ENCODE measurements at regions not wholly inside any gene's neighbourhood (a gene's known extent, or its start where the extent isn't known, plus 50 kb on each side); places are given as distances from the start of the nearest gene placed in this dataset.

DNA sequence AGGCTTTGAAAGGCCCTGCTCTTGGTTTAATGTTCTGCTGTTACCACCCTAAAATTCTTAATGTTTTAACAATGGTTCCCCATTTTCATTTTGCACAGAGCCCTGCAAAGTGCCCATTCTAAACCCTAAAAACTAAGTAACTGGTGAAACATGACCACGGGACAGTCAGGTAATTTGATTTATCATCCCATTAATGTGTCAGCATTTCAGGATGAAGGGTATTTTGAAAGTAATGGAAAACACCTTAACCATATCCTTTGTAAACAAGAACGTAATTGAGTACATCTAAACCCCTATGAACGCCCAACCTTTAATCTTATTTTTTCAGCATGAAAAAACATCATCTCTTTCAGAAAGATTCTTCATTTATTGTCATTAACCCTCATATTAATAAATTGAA, 164.9 kb upstream of the IL12A start:
- no peaks in the 10 kb centered on the region for H3K27me3 ChIP-seq (ENCODE audit: low read depth)
- H3K9me3 ChIP-seq (replicated peaks), result no peaks in the 10 kb centered on the region
- TF ChIP-seq, protein P1, sequence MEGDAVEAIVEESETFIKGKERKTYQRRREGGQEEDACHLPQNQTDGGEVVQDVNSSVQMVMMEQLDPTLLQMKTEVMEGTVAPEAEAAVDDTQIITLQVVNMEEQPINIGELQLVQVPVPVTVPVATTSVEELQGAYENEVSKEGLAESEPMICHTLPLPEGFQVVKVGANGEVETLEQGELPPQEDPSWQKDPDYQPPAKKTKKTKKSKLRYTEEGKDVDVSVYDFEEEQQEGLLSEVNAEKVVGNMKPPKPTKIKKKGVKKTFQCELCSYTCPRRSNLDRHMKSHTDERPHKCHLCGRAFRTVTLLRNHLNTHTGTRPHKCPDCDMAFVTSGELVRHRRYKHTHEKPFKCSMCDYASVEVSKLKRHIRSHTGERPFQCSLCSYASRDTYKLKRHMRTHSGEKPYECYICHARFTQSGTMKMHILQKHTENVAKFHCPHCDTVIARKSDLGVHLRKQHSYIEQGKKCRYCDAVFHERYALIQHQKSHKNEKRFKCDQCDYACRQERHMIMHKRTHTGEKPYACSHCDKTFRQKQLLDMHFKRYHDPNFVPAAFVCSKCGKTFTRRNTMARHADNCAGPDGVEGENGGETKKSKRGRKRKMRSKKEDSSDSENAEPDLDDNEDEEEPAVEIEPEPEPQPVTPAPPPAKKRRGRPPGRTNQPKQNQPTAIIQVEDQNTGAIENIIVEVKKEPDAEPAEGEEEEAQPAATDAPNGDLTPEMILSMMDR (IDR thresholded peaks at IDR 0.05; ENCODE audit: borderline replicate concordance), result no peak
- H3K4me1 ChIP-seq, result peaks cover 40% of the 10 kb centered on the region
- no peak overlapping the region for H3K4me3 ChIP-seq
- no peak for DNase-seq
- intact Hi-C loops (cut with micrococcal nuclease), result loop anchor here (5.0 kb wide), 1 partner anchor 179 kb away; no protein-coding TSS in a partner anchor
- H3K27ac ChIP-seq (replicated peaks), result peak overlapping the region; percentile 29
- no peaks in the 10 kb centered on the region for H3K36me3 ChIP-seq

DNA sequence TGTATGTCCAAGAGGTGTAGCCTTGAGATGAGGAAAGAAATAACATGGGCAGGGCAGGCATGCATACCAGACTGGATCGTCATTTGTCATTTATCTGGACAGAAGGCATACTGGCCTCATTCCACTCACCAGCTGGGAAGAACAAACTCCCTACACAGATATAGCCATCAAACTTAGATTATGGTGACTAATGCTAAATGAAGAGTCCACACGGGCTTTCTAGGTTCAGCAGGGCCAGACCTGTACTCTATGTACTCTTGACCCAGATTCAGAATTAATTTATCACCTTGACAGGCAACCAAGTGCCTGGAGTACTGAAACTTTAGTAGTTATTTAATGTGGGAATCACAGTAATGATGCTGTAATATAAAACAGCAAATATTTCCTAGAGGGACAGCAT, 164.3 kb upstream of the IL12A start:
- intact Hi-C loops (cut with micrococcal nuclease), result loop anchor here (5.0 kb wide), 1 partner anchor 178 kb away; no protein-coding TSS in a partner anchor
- Histone ChIP-seq H3K9me3 (replicated peaks) (no peaks in the 10 kb centered on the region), H3K4me3 (no peak overlapping the region), H3K4me1 (peaks cover 40% of the 10 kb centered on the region), H3K36me3 (no peaks in the 10 kb centered on the region), H3K27ac (replicated peaks) (peak overlapping the region; percentile 29), H3K27me3 (ENCODE audit: low read depth) (no peaks in the 10 kb centered on the region)
- no peak for DNase-seq
- TF ChIP-seq, protein P1 (IDR thresholded peaks at IDR 0.05; ENCODE audit: borderline replicate concordance), result no peak

DNA sequence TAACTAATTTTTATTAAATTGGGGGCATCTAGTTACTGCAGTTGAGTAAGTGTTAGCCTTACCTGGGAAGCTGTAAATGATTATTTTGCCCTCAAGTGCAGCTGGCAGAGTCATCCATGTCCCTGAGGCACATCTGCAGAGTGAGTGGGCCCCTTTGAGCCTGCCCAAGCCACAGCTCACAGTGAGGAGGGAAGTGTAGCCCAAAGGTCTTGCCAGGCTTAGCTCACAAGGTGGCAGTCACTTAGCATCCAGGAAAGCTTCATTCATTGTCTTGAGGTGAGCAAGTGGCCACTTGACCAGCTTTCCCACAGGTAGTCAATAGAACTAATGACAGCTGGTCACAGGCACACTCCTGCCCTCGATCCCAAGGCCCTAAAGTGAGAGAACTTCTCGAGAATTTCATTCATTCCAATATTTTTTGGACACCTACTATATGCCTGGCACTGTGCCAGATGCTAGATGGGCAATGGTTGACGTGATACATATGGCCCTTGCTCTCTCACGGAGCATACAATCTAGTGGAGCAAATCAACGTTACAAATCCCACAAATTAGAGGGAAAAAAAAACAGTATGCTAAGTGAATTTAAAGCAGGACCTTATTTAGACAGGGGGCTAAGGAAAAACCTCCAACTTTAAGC, 163.3 kb upstream of the IL12A start:
- intact Hi-C loops (cut with micrococcal nuclease), result loop anchor here (5.0 kb wide), 1 partner anchor 167 kb away; no protein-coding TSS in a partner anchor
- Histone ChIP-seq H3K36me3 (no peaks in the 10 kb centered on the region), H3K9me3 (replicated peaks) (no peaks in the 10 kb centered on the region), H3K27me3 (ENCODE audit: low read depth) (no peaks in the 10 kb centered on the region), H3K4me1 (peaks cover 45% of the 10 kb centered on the region), H3K27ac (replicated peaks) (peak overlapping the region; percentile 29), H3K4me3 (no peak overlapping the region)
- no peak for DNase-seq
- TF ChIP-seq, protein P1 (IDR thresholded peaks at IDR 0.05; ENCODE audit: borderline replicate concordance), result no peak

DNA sequence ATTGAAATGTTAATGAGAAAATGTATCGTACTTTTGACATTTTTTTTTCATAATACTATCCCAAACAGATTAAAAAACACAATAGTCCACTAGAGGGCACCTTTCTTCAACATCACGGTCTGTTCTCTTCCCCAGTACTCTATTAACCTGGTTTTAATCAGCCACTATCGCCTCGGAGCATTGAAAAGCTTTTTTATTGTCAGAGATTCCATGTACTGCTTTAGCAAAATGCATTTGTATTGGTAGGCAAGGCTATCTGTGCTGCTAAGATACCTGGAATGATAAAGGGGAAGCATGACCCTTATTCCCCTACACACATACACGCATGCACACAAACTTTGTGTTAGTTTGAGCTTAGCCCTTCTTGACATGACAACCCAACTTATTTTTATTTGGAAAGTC, 160.1 kb upstream of the IL12A start:
- DNase-seq, result no peak
- TF ChIP-seq, protein P1 (IDR thresholded peaks at IDR 0.05; ENCODE audit: borderline replicate concordance), result peak; percentile 70
- no peak overlapping the region for H3K4me3 ChIP-seq
- H3K27ac ChIP-seq (replicated peaks), result peak overlapping the region; percentile 70
- intact Hi-C loops (cut with micrococcal nuclease), result loop anchor here (5.0 kb wide), 1 partner anchor 164 kb away; no protein-coding TSS in a partner anchor
- H3K27me3 ChIP-seq (ENCODE audit: low read depth), result no peaks in the 10 kb centered on the region
- H3K36me3 ChIP-seq, result no peaks in the 10 kb centered on the region
- H3K9me3 ChIP-seq (replicated peaks), result no peaks in the 10 kb centered on the region
- peaks cover 50% of the 10 kb centered on the region for H3K4me1 ChIP-seq

DNA sequence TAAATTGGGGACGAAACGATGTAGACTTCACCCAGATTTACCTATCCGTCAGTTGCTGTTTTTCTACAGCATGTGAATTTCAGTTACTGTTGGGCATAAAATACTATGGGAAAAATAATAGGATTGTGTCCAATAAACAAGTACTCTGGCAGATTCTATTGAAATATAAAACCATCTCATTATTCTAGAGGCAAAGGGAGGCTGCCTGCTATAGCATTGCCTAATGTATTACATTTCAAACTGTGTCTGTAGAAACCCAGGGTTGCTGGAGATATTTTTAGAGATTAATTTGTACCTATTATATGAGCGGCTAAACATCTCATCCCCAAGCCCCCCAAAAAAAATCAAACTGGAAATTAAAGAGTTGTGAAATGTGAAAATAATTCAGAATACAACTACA, 159.6 kb upstream of the IL12A start:
- no peak overlapping the region for H3K4me3 ChIP-seq
- peaks cover 45% of the 10 kb centered on the region for H3K4me1 ChIP-seq

More for the DNA sequence above, 159.6 kb upstream of the IL12A start:
- Histone ChIP-seq H3K36me3 (no peaks in the 10 kb centered on the region), H3K27ac (replicated peaks) (peak overlapping the region; percentile 70), H3K9me3 (replicated peaks) (no peaks in the 10 kb centered on the region), H3K27me3 (ENCODE audit: low read depth) (no peaks in the 10 kb centered on the region)
- intact Hi-C loops (cut with micrococcal nuclease), result loop anchor here (5.0 kb wide), 1 partner anchor 163 kb away; no protein-coding TSS in a partner anchor
- TF ChIP-seq, protein P1 (IDR thresholded peaks at IDR 0.05; ENCODE audit: borderline replicate concordance), result no peak
- no peak for DNase-seq
